ENCODE measurements at regions not wholly inside any gene's neighbourhood (a gene's known extent, or its start where the extent isn't known, plus 50 kb on each side); places are given as distances from the start of the nearest gene placed in this dataset.

- CTCF ChIA-PET = no interaction called here
- POLR2A ChIA-PET (ENCODE audit: low non-redundant PET) = no interaction called here
- H3K27ac ChIP-seq (ENCODE audit: low read depth, low read length, poor library complexity, severe bottlenecking) = no peak overlapping the region
- intact Hi-C loops (cut with micrococcal nuclease; ENCODE audit: unreplicated experiment) = no loop called here
- H3K9me3 ChIP-seq (ENCODE audit: low read depth, low read length, poor library complexity, severe bottlenecking) = no peaks in the 10 kb centered on the region
- no peak for DNase-seq (ENCODE audit: low spot score)
- no peaks in the 10 kb centered on the region for H3K27me3 ChIP-seq (replicated peaks; ENCODE audit: insufficient read depth, low read depth, low read length, poor library complexity)
- TF ChIP-seq EZH2 (IDR thresholded peaks at IDR 0.05; ENCODE audit: borderline replicate concordance, low read depth, low read length, poor library complexity, severe bottlenecking) = no peak
- TF ChIP-seq, protein P1, sequence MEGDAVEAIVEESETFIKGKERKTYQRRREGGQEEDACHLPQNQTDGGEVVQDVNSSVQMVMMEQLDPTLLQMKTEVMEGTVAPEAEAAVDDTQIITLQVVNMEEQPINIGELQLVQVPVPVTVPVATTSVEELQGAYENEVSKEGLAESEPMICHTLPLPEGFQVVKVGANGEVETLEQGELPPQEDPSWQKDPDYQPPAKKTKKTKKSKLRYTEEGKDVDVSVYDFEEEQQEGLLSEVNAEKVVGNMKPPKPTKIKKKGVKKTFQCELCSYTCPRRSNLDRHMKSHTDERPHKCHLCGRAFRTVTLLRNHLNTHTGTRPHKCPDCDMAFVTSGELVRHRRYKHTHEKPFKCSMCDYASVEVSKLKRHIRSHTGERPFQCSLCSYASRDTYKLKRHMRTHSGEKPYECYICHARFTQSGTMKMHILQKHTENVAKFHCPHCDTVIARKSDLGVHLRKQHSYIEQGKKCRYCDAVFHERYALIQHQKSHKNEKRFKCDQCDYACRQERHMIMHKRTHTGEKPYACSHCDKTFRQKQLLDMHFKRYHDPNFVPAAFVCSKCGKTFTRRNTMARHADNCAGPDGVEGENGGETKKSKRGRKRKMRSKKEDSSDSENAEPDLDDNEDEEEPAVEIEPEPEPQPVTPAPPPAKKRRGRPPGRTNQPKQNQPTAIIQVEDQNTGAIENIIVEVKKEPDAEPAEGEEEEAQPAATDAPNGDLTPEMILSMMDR (conservative IDR thresholded peaks at IDR 0.05; ENCODE audit: low read depth, low read length) = no peak
- H3K4me3 ChIP-seq (ENCODE audit: low read depth, low read length, poor library complexity, severe bottlenecking) = no peak overlapping the region
- no peaks in the 10 kb centered on the region for H3K36me3 ChIP-seq (ENCODE audit: insufficient read depth, low read length, poor library complexity, severe bottlenecking)
- H3K4me1 ChIP-seq (ENCODE audit: insufficient read depth, low read length, poor library complexity, severe bottlenecking) = peaks cover 6% of the 10 kb centered on the region
- BruUV-seq (replicated peaks) = no TSS peak
Measured at GRCh38 chr12:74817499-74817898, 279.9 kb downstream of the ATXN7L3B start.

GRCh38 chr12:74818412-74818811 is 280.8 kb downstream of the ATXN7L3B start:
- H3K9me3 ChIP-seq (ENCODE audit: low read depth, low read length, poor library complexity, severe bottlenecking) = no peaks in the 10 kb centered on the region
- H3K27me3 ChIP-seq (replicated peaks; ENCODE audit: insufficient read depth, low read depth, low read length, poor library complexity) = no peaks in the 10 kb centered on the region
- no peak overlapping the region for H3K27ac ChIP-seq (ENCODE audit: low read depth, low read length, poor library complexity, severe bottlenecking)
- no peaks in the 10 kb centered on the region for H3K36me3 ChIP-seq (ENCODE audit: insufficient read depth, low read length, poor library complexity, severe bottlenecking)
- no peak overlapping the region for H3K4me3 ChIP-seq (ENCODE audit: low read depth, low read length, poor library complexity, severe bottlenecking)
- no peak for TF ChIP-seq EZH2 (IDR thresholded peaks at IDR 0.05; ENCODE audit: borderline replicate concordance, low read depth, low read length, poor library complexity, severe bottlenecking)
- TF ChIP-seq, protein P1 (conservative IDR thresholded peaks at IDR 0.05; ENCODE audit: low read depth, low read length) = no peak
- BruUV-seq (replicated peaks) = no TSS peak
- ChIA-PET POLR2A (ENCODE audit: low non-redundant PET) (no interaction called here), CTCF (no interaction called here)
- no peak for DNase-seq (ENCODE audit: low spot score)
- H3K4me1 ChIP-seq (ENCODE audit: insufficient read depth, low read length, poor library complexity, severe bottlenecking) = peaks cover 10% of the 10 kb centered on the region
- intact Hi-C loops (cut with micrococcal nuclease; ENCODE audit: unreplicated experiment) = no loop called here

DNA sequence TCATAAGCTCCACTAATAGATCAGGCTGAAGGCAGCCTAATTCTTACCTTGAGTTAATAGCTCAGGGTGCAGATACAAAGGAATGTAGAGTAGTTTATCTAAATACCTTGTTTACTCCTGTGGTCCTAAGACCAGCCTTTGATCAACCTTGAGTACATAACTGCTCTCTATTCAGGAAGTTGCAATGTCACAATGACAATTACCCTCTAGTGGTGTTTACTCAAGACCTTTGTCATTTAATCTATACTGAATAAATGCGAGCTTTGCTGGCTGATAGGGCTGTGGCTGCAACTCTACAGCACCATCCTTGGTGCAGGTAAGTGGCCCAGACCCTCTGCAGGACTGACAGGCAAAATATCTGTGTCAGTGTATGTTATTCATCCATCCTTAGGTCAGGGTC is 282.7 kb downstream of the ATXN7L3B start:
- CTCF ChIA-PET = no interaction called here
- POLR2A ChIA-PET (ENCODE audit: low non-redundant PET) = no interaction called here

More for the DNA sequence above, 282.7 kb downstream of the ATXN7L3B start:
- Histone ChIP-seq H3K27me3 (replicated peaks; ENCODE audit: insufficient read depth, low read depth, low read length, poor library complexity) (peaks cover 4% of the 10 kb centered on the region), H3K9me3 (ENCODE audit: low read depth, low read length, poor library complexity, severe bottlenecking) (no peaks in the 10 kb centered on the region), H3K4me3 (ENCODE audit: low read depth, low read length, poor library complexity, severe bottlenecking) (no peak overlapping the region), H3K4me1 (ENCODE audit: insufficient read depth, low read length, poor library complexity, severe bottlenecking) (peaks cover 10% of the 10 kb centered on the region), H3K36me3 (ENCODE audit: insufficient read depth, low read length, poor library complexity, severe bottlenecking) (no peaks in the 10 kb centered on the region), H3K27ac (ENCODE audit: low read depth, low read length, poor library complexity, severe bottlenecking) (no peak overlapping the region)
- TF ChIP-seq, protein P1 (conservative IDR thresholded peaks at IDR 0.05; ENCODE audit: low read depth, low read length) = no peak
- TF ChIP-seq EZH2 (IDR thresholded peaks at IDR 0.05; ENCODE audit: borderline replicate concordance, low read depth, low read length, poor library complexity, severe bottlenecking) = no peak
- DNase-seq (ENCODE audit: low spot score) = no peak
- no TSS peak for BruUV-seq (replicated peaks)
- intact Hi-C loops (cut with micrococcal nuclease; ENCODE audit: unreplicated experiment) = no loop called here

All from A673 (cell line).